DOHH2 (cell line): ENCODE measurements at regions not wholly inside any gene's neighbourhood (a gene's known extent, or its start where the extent isn't known, plus 50 kb on each side); places are given as distances from the start of the nearest gene placed in this dataset.

ENCODE experiments used
- H3F3A ChIP-seq: fragments of 200-600 bp; sonication (generic), shearing (Covaris generic); 2 replicates; pipeline ENCODE4 v1.6.0; 2016; ENCODE audit warnings: antibody characterized with exemption, mild to moderate bottlenecking; ENCODE audit not compliant: control insufficient read depth, insufficient read depth
- H3K27ac ChIP-seq: fragments of 200-600 bp; sonication (generic); 2 replicates; pipeline ENCODE4 v1.5.1; 2014; ENCODE audit warnings: low read depth, mild to moderate bottlenecking, low read length, moderate library complexity
- H3K27me3 ChIP-seq: fragments of 200-600 bp; sonication (generic); 2 replicates; pipeline ENCODE4 v1.6.1; 2014; ENCODE audit warnings: mild to moderate bottlenecking, low read length, mixed read lengths; ENCODE audit not compliant: control insufficient read depth
- H3K36me3 ChIP-seq: fragments of 200-600 bp; sonication (generic); 2 replicates; pipeline ENCODE4 v1.6.1; 2014; ENCODE audit warnings: mild to moderate bottlenecking, low read length, moderate library complexity, mixed read lengths; ENCODE audit not compliant: control insufficient read depth
- H3K4me1 ChIP-seq: fragments of 200-600 bp; sonication (generic); 2 replicates; pipeline ENCODE4 v1.6.1; 2014; ENCODE audit warnings: mild to moderate bottlenecking, low read length, mixed read lengths; ENCODE audit not compliant: control insufficient read depth
- H3K4me2 ChIP-seq: fragments of 200-600 bp; sonication (generic); 2 replicates; pipeline ENCODE4 v1.6.0; 2014; ENCODE audit warnings: mild to moderate bottlenecking, low read length, moderate library complexity
- H3K4me3 ChIP-seq: fragments of 200-600 bp; sonication (generic); 2 replicates; pipeline ENCODE4 v1.5.1; 2014; ENCODE audit warnings: mild to moderate bottlenecking, low read length, mixed read lengths
- H3K79me2 ChIP-seq: fragments of 200-600 bp; sonication (generic); 2 replicates; pipeline ENCODE4 v1.6.1; 2014; ENCODE audit warnings: mild to moderate bottlenecking, low read length, mixed read lengths; ENCODE audit not compliant: control insufficient read depth
- H3K9me2 ChIP-seq: fragments of 200-600 bp; sonication (generic); replicated peaks from 2 replicates; pipeline ENCODE4 v1.6.1; 2014; ENCODE audit warnings: mild to moderate bottlenecking, low read length, mixed read lengths; ENCODE audit not compliant: control insufficient read depth
- H3K9me3 ChIP-seq: fragments of 200-600 bp; sonication (generic); 2 replicates; pipeline ENCODE4 v1.6.1; 2014; ENCODE audit warnings: antibody characterized with exemption, low read length, mixed read lengths; ENCODE audit not compliant: control insufficient read depth, insufficient read depth
- H4K20me1 ChIP-seq: fragments of 200-600 bp; sonication (generic); 2 replicates; pipeline ENCODE4 v1.6.0; 2014; ENCODE audit warnings: low read depth, mild to moderate bottlenecking, antibody characterized with exemption, low read length, moderate library complexity; ENCODE audit not compliant: control insufficient read depth, insufficient read depth
- EZH2phosphoT487 ChIP-seq: fragments of 200-600 bp; sonication (generic); IDR thresholded peaks from 2 replicates; pipeline ENCODE4 v1.6.1; 2017; ENCODE audit warnings: borderline replicate concordance, mild to moderate bottlenecking, antibody characterized with exemption, low read length, moderate library complexity, mixed read lengths
- TF ChIP-seq, protein P1 (sequence below): fragments of 200-600 bp; sonication (generic); IDR thresholded peaks from one replicate; pipeline ENCODE4 v1.5.1; 2014; ENCODE audit warnings: antibody characterized with exemption, mild to moderate bottlenecking, low read depth, low read length; ENCODE audit not compliant: poor library complexity, severe bottlenecking

DNA sequence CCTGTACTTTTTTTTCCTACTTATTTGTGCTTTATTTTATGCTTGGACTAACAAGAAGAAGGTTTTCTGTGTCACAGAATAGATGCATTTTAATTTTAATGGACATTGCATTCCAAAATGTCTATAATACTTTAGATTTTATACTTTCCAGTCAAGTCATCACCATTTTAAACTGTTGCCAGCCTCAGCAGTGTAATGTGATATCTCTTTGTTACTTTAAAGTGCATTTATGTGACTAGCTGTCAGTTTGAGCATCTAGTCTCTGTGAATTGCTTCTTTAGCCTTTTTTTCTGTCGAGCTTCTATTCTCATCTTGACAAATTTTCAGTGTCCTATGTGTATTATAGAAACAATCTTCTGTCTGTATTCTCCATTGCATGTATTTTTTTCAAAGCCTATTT lies 511.4 kb upstream of the CBLB start:
- H3K9me2 ChIP-seq, result no peaks in the 10 kb centered on the region
- H4K20me1 ChIP-seq, result no peaks in the 10 kb centered on the region
- TF ChIP-seq, protein P1, sequence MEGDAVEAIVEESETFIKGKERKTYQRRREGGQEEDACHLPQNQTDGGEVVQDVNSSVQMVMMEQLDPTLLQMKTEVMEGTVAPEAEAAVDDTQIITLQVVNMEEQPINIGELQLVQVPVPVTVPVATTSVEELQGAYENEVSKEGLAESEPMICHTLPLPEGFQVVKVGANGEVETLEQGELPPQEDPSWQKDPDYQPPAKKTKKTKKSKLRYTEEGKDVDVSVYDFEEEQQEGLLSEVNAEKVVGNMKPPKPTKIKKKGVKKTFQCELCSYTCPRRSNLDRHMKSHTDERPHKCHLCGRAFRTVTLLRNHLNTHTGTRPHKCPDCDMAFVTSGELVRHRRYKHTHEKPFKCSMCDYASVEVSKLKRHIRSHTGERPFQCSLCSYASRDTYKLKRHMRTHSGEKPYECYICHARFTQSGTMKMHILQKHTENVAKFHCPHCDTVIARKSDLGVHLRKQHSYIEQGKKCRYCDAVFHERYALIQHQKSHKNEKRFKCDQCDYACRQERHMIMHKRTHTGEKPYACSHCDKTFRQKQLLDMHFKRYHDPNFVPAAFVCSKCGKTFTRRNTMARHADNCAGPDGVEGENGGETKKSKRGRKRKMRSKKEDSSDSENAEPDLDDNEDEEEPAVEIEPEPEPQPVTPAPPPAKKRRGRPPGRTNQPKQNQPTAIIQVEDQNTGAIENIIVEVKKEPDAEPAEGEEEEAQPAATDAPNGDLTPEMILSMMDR, result no peak
- TF ChIP-seq EZH2phosphoT487, result no peak
- no peak overlapping the region for H3K27ac ChIP-seq
- H3K27me3 ChIP-seq, result no peaks in the 10 kb centered on the region
- H3F3A ChIP-seq, result no peaks in the 10 kb centered on the region
- peaks cover 3% of the 10 kb centered on the region for H3K4me1 ChIP-seq
- no peaks in the 10 kb centered on the region for H3K79me2 ChIP-seq
- no peaks in the 10 kb centered on the region for H3K9me3 ChIP-seq
- H3K4me2 ChIP-seq, result no peak overlapping the region
- peaks cover 2% of the 10 kb centered on the region; the same call in 1 of the 2 replicates for H3K36me3 ChIP-seq
- no peak overlapping the region for H3K4me3 ChIP-seq

DNA sequence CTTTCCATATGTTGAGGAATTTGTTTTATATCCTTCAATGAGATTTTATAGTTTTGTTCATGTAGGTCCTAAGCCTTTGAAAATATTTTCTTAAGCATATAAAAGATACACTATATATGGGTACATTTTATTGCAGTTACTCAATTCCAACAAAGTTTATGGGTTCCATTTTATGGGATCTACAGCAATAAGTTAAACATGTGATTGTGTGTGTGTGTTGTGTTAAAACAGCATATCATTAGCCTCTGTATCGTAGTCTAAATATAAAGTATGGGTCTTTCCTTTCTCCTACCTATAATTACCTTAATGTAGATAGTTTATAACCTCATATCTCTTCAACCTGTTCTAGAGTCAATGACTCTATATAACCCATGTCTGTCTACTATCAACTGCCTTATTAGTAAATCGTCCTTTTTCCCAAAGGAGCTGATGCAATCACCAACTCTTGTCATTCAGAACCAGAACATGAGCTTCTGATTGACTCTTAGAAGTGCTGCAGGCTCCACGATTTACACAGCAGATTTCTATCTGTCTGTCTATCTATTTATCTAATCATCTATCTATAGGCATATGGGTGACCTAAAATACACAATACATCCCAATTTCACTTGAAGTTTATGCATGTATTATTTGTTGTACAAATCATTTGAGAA lies 512.6 kb upstream of the CBLB start:
- Histone ChIP-seq H3K4me3 (no peak overlapping the region), H3K4me2 (no peak overlapping the region), H3K9me2 (no peaks in the 10 kb centered on the region), H4K20me1 (no peaks in the 10 kb centered on the region), H3K4me1 (peaks cover 14% of the 10 kb centered on the region), H3K27me3 (no peaks in the 10 kb centered on the region), H3K27ac (no peak overlapping the region), H3F3A (0 out of 2 replicates have a peak, but pooled peaks cover 4% of the 10 kb centered on the region), H3K79me2 (no peaks in the 10 kb centered on the region), H3K9me3 (peaks cover 4% of the 10 kb centered on the region; the same call in 1 of the 2 replicates), H3K36me3 (peaks cover 8% of the 10 kb centered on the region)
- TF ChIP-seq, protein P1, result no peak
- TF ChIP-seq EZH2phosphoT487, result no peak

DNA sequence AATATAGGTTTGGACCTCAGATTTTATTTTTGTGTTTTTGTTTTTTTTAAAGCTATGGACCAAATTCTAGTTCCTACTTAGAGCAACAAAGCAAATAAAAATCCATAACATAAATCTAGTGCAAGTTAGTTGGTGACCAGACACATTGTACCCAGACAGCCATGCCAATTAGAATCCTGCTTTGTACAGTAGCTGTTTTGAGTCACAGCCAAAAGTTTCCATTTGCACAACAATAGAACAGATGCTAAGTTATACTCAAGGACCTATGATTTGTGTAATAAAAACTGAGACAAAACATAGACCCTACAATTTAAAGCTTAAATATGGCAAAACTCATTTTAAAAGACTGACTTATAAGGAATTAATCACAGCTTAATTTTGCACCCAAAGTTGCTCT lies 513.1 kb upstream of the CBLB start:
- Histone ChIP-seq H3K4me3 (no peak overlapping the region), H3K36me3 (peaks cover 11% of the 10 kb centered on the region), H3K79me2 (no peaks in the 10 kb centered on the region), H3K4me2 (no peak overlapping the region), H3K9me2 (no peaks in the 10 kb centered on the region), H3K27ac (no peak overlapping the region), H3K4me1 (peaks cover 20% of the 10 kb centered on the region), H3K9me3 (peaks cover 4% of the 10 kb centered on the region; the same call in 1 of the 2 replicates), H3K27me3 (no peaks in the 10 kb centered on the region), H4K20me1 (no peaks in the 10 kb centered on the region), H3F3A (0 out of 2 replicates have a peak, but pooled peaks cover 6% of the 10 kb centered on the region)
- TF ChIP-seq, protein P1, result no peak
- TF ChIP-seq EZH2phosphoT487, result no peak
